DMS79 (cell line): ENCODE measurements at regions not wholly inside any gene's neighbourhood (a gene's known extent, or its start where the extent isn't known, plus 50 kb on each side); places are given as distances from the start of the nearest gene placed in this dataset.
"Not testable (repeated sequence)": the region's sequence is repeated elsewhere in the genome, so short reads cannot be mapped to it uniquely, and the experiment has no call there.

Experiments used
- DNase-seq: peaks from one replicate; lab custom pipeline; 2025; lab: John Stamatoyannopoulos, UW

- DNase-seq: no peak
These were observed 361.6 kb upstream of the WWC1 start for GRCh38 chr5:167929841-167930240.

- DNase-seq: no peak
These were observed 356.9 kb upstream of the WWC1 start for GRCh38 chr5:167934551-167934971.

- no peak for DNase-seq
These were observed 355.4 kb upstream of the WWC1 start for GRCh38 chr5:167936022-167936421.

- DNase-seq: no peak
These were observed 354.4 kb upstream of the WWC1 start for GRCh38 chr5:167936944-167937634.

GRCh38 chr5:167937635-167937998 is 353.8 kb upstream of the WWC1 start:
- DNase-seq: no peak

- no peak for DNase-seq
These were observed 351.8 kb upstream of the WWC1 start for GRCh38 chr5:167939686-167940085.

GRCh38 chr5:167940911-167941310 is 350.5 kb upstream of the WWC1 start:
- DNase-seq: no peak

- DNase-seq: not testable (repeated sequence)
These were observed 349.9 kb upstream of the WWC1 start for GRCh38 chr5:167941556-167941955.

GRCh38 chr5:167943343-167943742 is 348.1 kb upstream of the WWC1 start:
- no peak for DNase-seq

GRCh38 chr5:167944121-167944852 is 347.2 kb upstream of the WWC1 start:
- no peak for DNase-seq

- DNase-seq: no peak
These were observed 345.7 kb upstream of the WWC1 start for GRCh38 chr5:167945542-167946384.

GRCh38 chr5:167947306-167947705 is 344.1 kb upstream of the WWC1 start:
- no peak for DNase-seq

- no peak for DNase-seq
These were observed 343.2 kb upstream of the WWC1 start for GRCh38 chr5:167948251-167948650.

GRCh38 chr5:167949435-167949834 is 342.0 kb upstream of the WWC1 start:
- no peak for DNase-seq

GRCh38 chr5:167950126-167950721 is 341.2 kb upstream of the WWC1 start:
- DNase-seq: no peak

- no peak for DNase-seq
These were observed 340.3 kb upstream of the WWC1 start for GRCh38 chr5:167951116-167951515.

GRCh38 chr5:167952278-167952995 is 339.0 kb upstream of the WWC1 start:
- no peak for DNase-seq

- no peak for DNase-seq
These were observed 338.2 kb upstream of the WWC1 start for GRCh38 chr5:167953151-167953798.

GRCh38 chr5:167961731-167962130 is 329.7 kb upstream of the WWC1 start:
- no peak for DNase-seq

GRCh38 chr5:167964529-167964928 is 326.9 kb upstream of the WWC1 start:
- DNase-seq: no peak

- DNase-seq: no peak
These were observed 325.7 kb upstream of the WWC1 start for GRCh38 chr5:167965710-167966109.
